Suppressor macrophage (primary cell): ENCODE measurements at regions not wholly inside any gene's neighbourhood (a gene's known extent, or its start where the extent isn't known, plus 50 kb on each side); places are given as distances from the start of the nearest gene placed in this dataset.

Source experiments
- DNase-seq, 4 experiments: peaks; one replicate each; pipeline ENCODE4 v3.0.0-alpha.2; 2020 to 2022

GRCh38 chr4:29213020-29213419 is 1507.1 kb upstream of the PCDH7 start:
- DNase-seq, result no peak

- DNase-seq, result no peak
These were observed 1499.4 kb upstream of the PCDH7 start for GRCh38 chr4:29220761-29221160.

GRCh38 chr4:29224911-29225310 is 1495.3 kb upstream of the PCDH7 start:
- no peak for DNase-seq

GRCh38 chr4:29240641-29241040 is 1479.5 kb upstream of the PCDH7 start:
- no peak for DNase-seq

GRCh38 chr4:29243054-29243453 is 1477.1 kb upstream of the PCDH7 start:
- DNase-seq, result no peak

- no peak for DNase-seq
These were observed 1476.3 kb upstream of the PCDH7 start for GRCh38 chr4:29243851-29244250.

- no peak for DNase-seq
These were observed 1460.6 kb upstream of the PCDH7 start for GRCh38 chr4:29259556-29259955.

- DNase-seq, result no peak
These were observed 1457.2 kb upstream of the PCDH7 start for GRCh38 chr4:29262986-29263385.

- DNase-seq, result no peak
These were observed 1444.0 kb upstream of the PCDH7 start for GRCh38 chr4:29276150-29276549.

- DNase-seq, result no peak
These were observed 1442.8 kb upstream of the PCDH7 start for GRCh38 chr4:29277381-29277780.

GRCh38 chr4:29278585-29278984 is 1441.6 kb upstream of the PCDH7 start:
- no peak for DNase-seq

GRCh38 chr4:29289118-29289517 is 1431.1 kb upstream of the PCDH7 start:
- no peak for DNase-seq

- no peak for DNase-seq
These were observed 1424.9 kb upstream of the PCDH7 start for GRCh38 chr4:29295280-29295679.

GRCh38 chr4:29304595-29304994 is 1415.6 kb upstream of the PCDH7 start:
- no peak for DNase-seq

GRCh38 chr4:29307256-29307655 is 1412.9 kb upstream of the PCDH7 start:
- DNase-seq, result no peak

- no peak for DNase-seq
These were observed 1412.4 kb upstream of the PCDH7 start for GRCh38 chr4:29307755-29308154.

GRCh38 chr4:29309050-29309449 is 1411.1 kb upstream of the PCDH7 start:
- no peak for DNase-seq

- DNase-seq, result no peak
These were observed 1409.9 kb upstream of the PCDH7 start for GRCh38 chr4:29310252-29310651.

- DNase-seq, result no peak
These were observed 1408.9 kb upstream of the PCDH7 start for GRCh38 chr4:29311247-29311646.

- DNase-seq, result no peak
These were observed 1400.4 kb upstream of the PCDH7 start for GRCh38 chr4:29319663-29320340.

GRCh38 chr4:29320947-29321620 is 1399.1 kb upstream of the PCDH7 start:
- no peak for DNase-seq

GRCh38 chr4:29326004-29326403 is 1394.2 kb upstream of the PCDH7 start:
- DNase-seq, result no peak

- no peak for DNase-seq
These were observed 1393.4 kb upstream of the PCDH7 start for GRCh38 chr4:29326816-29327215.

GRCh38 chr4:29336861-29337260 is 1383.3 kb upstream of the PCDH7 start:
- no peak for DNase-seq

- DNase-seq, result no peak
These were observed 1347.2 kb upstream of the PCDH7 start for GRCh38 chr4:29372971-29373370.
